Gastrocnemius medialis (tissue), 4 donors: ENCODE measurements at regions not wholly inside any gene's neighbourhood (a gene's known extent, or its start where the extent isn't known, plus 50 kb on each side); places are given as distances from the start of the nearest gene placed in this dataset.
"Not testable (repeated sequence)": the region's sequence is repeated elsewhere in the genome, so short reads cannot be mapped to it uniquely, and the experiment has no call there.

ENCODE experiments used
- ATAC-seq, 2 donors: fragments of 150-250 bp; one replicate each; pipeline ENCODE4 v1.9.1; 2016
- DNase-seq, 2 donors: peaks; one replicate each; pipeline ENCODE4 v3.0.0-alpha.2; 2019
- H3K27ac ChIP-seq, 4 donors: fragments of 200-600 bp; sonication (generic); 1 replicate in 1 of 4; 2 replicates in 3 of 4; pipeline ENCODE4 v1.5.1; 2016 to 2018; ENCODE audit warnings: mild to moderate bottlenecking in 2 of 4, moderate library complexity in 1 of 4
- H3K27me3 ChIP-seq, 3 donors: fragments of 200-600 bp; sonication (generic) in 2 of 3; 1 replicate in 1 of 3; 2 replicates in 2 of 3; pipeline versions ENCODE4 v1.5.1 to v1.6.0; 2016 to 2019; ENCODE audit warnings: mild to moderate bottlenecking in 1 of 3, moderate library complexity in 1 of 3
- H3K36me3 ChIP-seq, 2 donors: fragments of 200-600 bp; sonication (generic) in 1 of 2; one replicate each; pipeline ENCODE4 v1.5.1; 2017 to 2018
- H3K4me1 ChIP-seq, 2 donors: fragments of 200-600 bp; sonication (generic) in 1 of 2; one replicate each; pipeline ENCODE4 v1.5.1; 2016 to 2017; ENCODE audit warnings: mild to moderate bottlenecking in 2 of 2
- H3K4me3 ChIP-seq, 4 donors: fragments of 200-600 bp; sonication (generic) in 3 of 4; 1 replicate in 1 of 4; 2 replicates in 3 of 4; pipeline ENCODE4 v1.5.1; 2016 to 2019; ENCODE audit warnings: mild to moderate bottlenecking in 2 of 4
- H3K9me3 ChIP-seq, 3 donors: fragments of 200-600 bp; sonication (generic) in 2 of 3; 1 replicate in 1 of 3; 2 replicates in 2 of 3; pipeline ENCODE4 v1.5.1; 2016 to 2019
- CTCF ChIP-seq, 5 experiments: fragments of 450-650 bp in 3 of 5; fragments of 200-600 bp in 2 of 5; sonication (generic) in 2 of 5; IDR thresholded peaks in 4 of 5; conservative IDR thresholded peaks in 1 of 5; 1 replicate in 4 of 5; 2 replicates in 1 of 5; pipeline ENCODE4 v1.5.1; 2016 to 2019; ENCODE audit warnings: antibody characterized with exemption in 5 of 5, mild to moderate bottlenecking in 3 of 5, moderate library complexity in 3 of 5
- POLR2A ChIP-seq, 2 donors: fragments of 450-650 bp; IDR thresholded peaks; one replicate each; pipeline ENCODE4 v1.6.1; 2017; ENCODE audit warnings: antibody characterized with exemption in 2 of 2, mild to moderate bottlenecking in 2 of 2, moderate library complexity in 2 of 2
- in situ Hi-C, 4 donors: fragments of 200-750 bp; cut with MboI; loops; one replicate each; pipeline versions ENCODE4 v1.15.0 to v1.8.0; 2017; ENCODE audit warnings: low sequenced_read_pairs in 4 of 4
- intact Hi-C: fragments of 100-400 bp; cut with DNase I; formaldehyde crosslinking; loops from one replicate; pipeline ENCODE4 v1.15.1; 2023; ENCODE audit warnings: low total_unique reads

- H3K27ac ChIP-seq, result no peak overlapping the region
- no peaks in the 10 kb centered on the region for H3K9me3 ChIP-seq
- ATAC-seq (no peak), DNase-seq (no peak)
- TF ChIP-seq CTCF (IDR thresholded peaks at IDR 0.05 in 4 of 5, conservative IDR thresholded peaks at IDR 0.05 in 1 of 5) (no peak), POLR2A (IDR thresholded peaks at IDR 0.05) (no peak)
- H3K36me3 ChIP-seq, result no peaks in the 10 kb centered on the region
- no peaks in the 10 kb centered on the region for H3K4me1 ChIP-seq
- in situ Hi-C loops, result no loop called here
- intact Hi-C loops, result no loop called here
- H3K27me3 ChIP-seq, result no peaks in the 10 kb centered on the region
- no peak overlapping the region for H3K4me3 ChIP-seq
Measured at GRCh38 chr21:9760398-9761074, 760.8 kb upstream of the TPTE start.

GRCh38 chr21:9763306-9763705, 758.1 kb upstream of the TPTE start:
- DNase-seq, result no peak
- intact Hi-C loops (no loop called here), in situ Hi-C loops (no loop called here)
- no peak overlapping the region for H3K4me3 ChIP-seq
- no peaks in the 10 kb centered on the region for H3K4me1 ChIP-seq
- no peak overlapping the region for H3K27ac ChIP-seq
- H3K36me3 ChIP-seq, result no peaks in the 10 kb centered on the region
- H3K27me3 ChIP-seq, result no peaks in the 10 kb centered on the region
- H3K9me3 ChIP-seq, result no peaks in the 10 kb centered on the region
- TF ChIP-seq CTCF (IDR thresholded peaks at IDR 0.05 in 4 of 5, conservative IDR thresholded peaks at IDR 0.05 in 1 of 5) (no peak), POLR2A (IDR thresholded peaks at IDR 0.05) (no peak)
- no peak for ATAC-seq

- DNase-seq (no peak), ATAC-seq (no peak)
- Histone ChIP-seq H3K4me3 (no peak overlapping the region), H3K4me1 (no peaks in the 10 kb centered on the region), H3K9me3 (no peaks in the 10 kb centered on the region), H3K27me3 (no peaks in the 10 kb centered on the region), H3K27ac (no peak overlapping the region), H3K36me3 (no peaks in the 10 kb centered on the region)
- intact Hi-C loops, result no loop called here
- TF ChIP-seq CTCF (IDR thresholded peaks at IDR 0.05 in 4 of 5, conservative IDR thresholded peaks at IDR 0.05 in 1 of 5) (no peak), POLR2A (IDR thresholded peaks at IDR 0.05) (no peak)
- in situ Hi-C loops, result no loop called here
Measured at GRCh38 chr21:9763807-9764206, 757.6 kb upstream of the TPTE start.

GRCh38 chr21:9764294-9764693, 757.1 kb upstream of the TPTE start:
- H3K9me3 ChIP-seq, DNase-seq, ATAC-seq, H3K27ac ChIP-seq, H3K4me3 ChIP-seq, in situ Hi-C loops, H3K27me3 ChIP-seq, H3K36me3 ChIP-seq, intact Hi-C loops, H3K4me1 ChIP-seq: not testable (repeated sequence)

GRCh38 chr21:9765538-9765937, 755.8 kb upstream of the TPTE start:
- H3K36me3 ChIP-seq, intact Hi-C loops, DNase-seq, H3K9me3 ChIP-seq, H3K27ac ChIP-seq, H3K27me3 ChIP-seq, in situ Hi-C loops, H3K4me1 ChIP-seq, H3K4me3 ChIP-seq, ATAC-seq: not testable (repeated sequence)

GRCh38 chr21:9766890-9767591, 754.3 kb upstream of the TPTE start:
- intact Hi-C loops, H3K4me3 ChIP-seq, H3K4me1 ChIP-seq, H3K27ac ChIP-seq, in situ Hi-C loops, DNase-seq, H3K36me3 ChIP-seq, H3K27me3 ChIP-seq, H3K9me3 ChIP-seq, ATAC-seq: not testable (repeated sequence)
